CD14-positive monocyte (primary cell): ENCODE measurements at regions not wholly inside any gene's neighbourhood (a gene's known extent, or its start where the extent isn't known, plus 50 kb on each side); places are given as distances from the start of the nearest gene placed in this dataset.

Source experiments
- DNase-seq, 3 donors: peaks; one replicate each; pipeline ENCODE4 v3.0.0-alpha.2; 2011 to 2022
- H2AFZ ChIP-seq: 2 replicates; pipeline ENCODE4 v1.6.0; 2012; ENCODE audit warnings: mild to moderate bottlenecking, low read depth, low read length, inconsistent platforms; ENCODE audit not compliant: insufficient read depth, poor library complexity, severe bottlenecking
- H3K27ac ChIP-seq, 2 donors: 1 replicate in 1 of 2; 2 replicates in 1 of 2; pipeline ENCODE4 v1.5.1; 2012 to 2013; ENCODE audit warnings: low read length in 2 of 2, control low read depth in 1 of 2, inconsistent platforms in 1 of 2, low read depth in 1 of 2, mild to moderate bottlenecking in 1 of 2
- H3K27me3 ChIP-seq, 2 donors: one replicate each; pipeline versions ENCODE4 v1.6.0 to v1.6.1; 2011 to 2013; ENCODE audit warnings: low read length in 2 of 2; ENCODE audit not compliant: control insufficient read depth in 2 of 2, insufficient read depth in 2 of 2
- H3K36me3 ChIP-seq, 2 donors: replicated peaks in 1 of 2; 1 replicate in 1 of 2; 2 replicates in 1 of 2; pipeline versions ENCODE4 v1.5.1 to v1.6.1; 2012 to 2013; ENCODE audit warnings: low read length in 2 of 2, control low read depth in 1 of 2, inconsistent platforms in 1 of 2, mild to moderate bottlenecking in 1 of 2; ENCODE audit not compliant: insufficient read depth in 2 of 2, control insufficient read depth in 1 of 2
- H3K4me1 ChIP-seq, 2 donors: 1 replicate in 1 of 2; 2 replicates in 1 of 2; pipeline versions ENCODE4 v1.5.1 to v1.6.1; 2012 to 2013; ENCODE audit warnings: low read length in 2 of 2, control low read depth in 1 of 2, inconsistent platforms in 1 of 2, mild to moderate bottlenecking in 1 of 2, moderate library complexity in 1 of 2; ENCODE audit not compliant: insufficient read depth in 2 of 2, control insufficient read depth in 1 of 2
- H3K4me2 ChIP-seq: replicated peaks from 2 replicates; pipeline ENCODE3; 2012; ENCODE audit warnings: low read length, moderate library complexity, mild to moderate bottlenecking; ENCODE audit not compliant: poor library complexity, severe bottlenecking; ENCODE audit errors: extremely low read depth
- H3K4me3 ChIP-seq, 3 experiments: fragments of 200-600 bp in 1 of 3; sonication (generic) in 1 of 3; replicated peaks in 1 of 3; 1 replicate in 2 of 3; 2 replicates in 1 of 3; pipeline ENCODE4 v1.5.1; 2011 to 2013; ENCODE audit warnings: low read length in 3 of 3, mild to moderate bottlenecking in 3 of 3, control low read depth in 2 of 3, low read depth in 2 of 3, inconsistent platforms in 1 of 3, moderate library complexity in 1 of 3
- H3K79me2 ChIP-seq: 2 replicates; pipeline ENCODE4 v1.6.0; 2012; ENCODE audit warnings: mild to moderate bottlenecking, control low read depth, inconsistent platforms, low read length, moderate library complexity; ENCODE audit not compliant: insufficient read depth
- H3K9ac ChIP-seq: 2 replicates; pipeline ENCODE4 v1.6.0; 2017; ENCODE audit warnings: low read length, mild to moderate bottlenecking; ENCODE audit not compliant: insufficient read depth, poor library complexity, severe bottlenecking
- H3K9me3 ChIP-seq, 2 donors: replicated peaks in 1 of 2; 1 replicate in 1 of 2; 2 replicates in 1 of 2; pipeline versions ENCODE4 v1.5.1 to v1.6.1; 2012 to 2013; ENCODE audit warnings: low read length in 2 of 2, control low read depth in 1 of 2; ENCODE audit not compliant: control insufficient read depth in 1 of 2, insufficient read depth in 1 of 2
- H4K20me1 ChIP-seq: 2 replicates; pipeline ENCODE4 v1.6.0; 2012; ENCODE audit warnings: mild to moderate bottlenecking, low read length, control low read depth, moderate library complexity; ENCODE audit not compliant: insufficient read depth
- H3K27ac Mint-ChIP-seq, 7 donors: one replicate each; pipeline ENCODE4 v1.8.0; 2020; ENCODE audit warnings: mild to moderate bottlenecking in 7 of 7, mixed read lengths in 7 of 7, moderate library complexity in 6 of 7, inconsistent platforms in 2 of 7
- H3K27me3 Mint-ChIP-seq, 3 donors: one replicate each; pipeline ENCODE4 v1.8.0; 2021 to 2022; ENCODE audit warnings: low read depth in 3 of 3, mild to moderate bottlenecking in 3 of 3, mixed read lengths in 3 of 3, moderate library complexity in 3 of 3, inconsistent platforms in 1 of 3
- H3K36me3 Mint-ChIP-seq, 2 donors: one replicate each; pipeline ENCODE4 v1.8.0; 2020; ENCODE audit warnings: mixed read lengths in 2 of 2, inconsistent platforms in 1 of 2, mild to moderate bottlenecking in 1 of 2
- H3K4me1 Mint-ChIP-seq: one replicate; pipeline ENCODE4 v1.8.0; 2020; ENCODE audit warnings: mild to moderate bottlenecking, mixed read lengths
- H3K4me3 Mint-ChIP-seq, 2 donors: one replicate each; pipeline ENCODE4 v1.8.0; 2020; ENCODE audit warnings: mild to moderate bottlenecking in 2 of 2, mixed read lengths in 2 of 2, moderate library complexity in 1 of 2
- H3K9me3 Mint-ChIP-seq, 7 donors: one replicate each; pipeline ENCODE4 v1.8.0; 2020 to 2022; ENCODE audit warnings: mixed read lengths in 7 of 7, mild to moderate bottlenecking in 6 of 7, moderate library complexity in 6 of 7, inconsistent platforms in 2 of 7
- CTCF ChIP-seq: fragments of 200-600 bp; IDR thresholded peaks from one replicate; pipeline ENCODE4 v1.8.0; 2022; ENCODE audit warnings: antibody characterized with exemption, mild to moderate bottlenecking
- WGBS: methylation state at CpG from one replicate; pipeline ENCODE4 v1.1.5; 2013; ENCODE audit warnings: missing lambda C conversion rate; ENCODE audit not compliant: insufficient coverage; 5-methylcytosine and 5-hydroxymethylcytosine counted together
- intact Hi-C, 2 donors: fragments of 100-400 bp; cut with micrococcal nuclease; formaldehyde crosslinking; loops; one replicate each; pipeline versions ENCODE4 v1.15.0 to v1.15.1; 2023

- TF ChIP-seq CTCF: no peak
- peaks cover 0 to 1% of the 10 kb centered on the region in 2 donors for H3K9me3 ChIP-seq
- H2AFZ ChIP-seq: no peak overlapping the region
- no peak overlapping the region for H3K4me3 Mint-ChIP-seq
- no peaks in the 10 kb centered on the region for H3K36me3 Mint-ChIP-seq
- no peak overlapping the region for H3K4me2 ChIP-seq
- intact Hi-C loops: no loop called here
- no peaks in the 10 kb centered on the region for H3K4me1 Mint-ChIP-seq
- no peaks in the 10 kb centered on the region for H4K20me1 ChIP-seq
- H3K4me1 ChIP-seq: no peaks in the 10 kb centered on the region
- no peaks in the 10 kb centered on the region for H3K79me2 ChIP-seq
- H3K27me3 ChIP-seq: no peaks in the 10 kb centered on the region
- H3K27ac ChIP-seq: no peak overlapping the region
- peaks cover 0 to 3% (median 0%) of the 10 kb centered on the region in 3 donors for H3K27me3 Mint-ChIP-seq
- DNase-seq: no peak
- WGBS: no CpG with 5 or more reads among the region's 3 CpGs
- H3K9ac ChIP-seq: no peak overlapping the region
- no peak overlapping the region for H3K27ac Mint-ChIP-seq
- peaks cover 0 to 13% (median 2%) of the 10 kb centered on the region in 7 donors for H3K9me3 Mint-ChIP-seq
- no peaks in the 10 kb centered on the region for H3K36me3 ChIP-seq
- no peak overlapping the region for H3K4me3 ChIP-seq
Measured at GRCh38 chr5:93320920-93321445, 260.0 kb downstream of the NR2F1-AS1 start.

DNA sequence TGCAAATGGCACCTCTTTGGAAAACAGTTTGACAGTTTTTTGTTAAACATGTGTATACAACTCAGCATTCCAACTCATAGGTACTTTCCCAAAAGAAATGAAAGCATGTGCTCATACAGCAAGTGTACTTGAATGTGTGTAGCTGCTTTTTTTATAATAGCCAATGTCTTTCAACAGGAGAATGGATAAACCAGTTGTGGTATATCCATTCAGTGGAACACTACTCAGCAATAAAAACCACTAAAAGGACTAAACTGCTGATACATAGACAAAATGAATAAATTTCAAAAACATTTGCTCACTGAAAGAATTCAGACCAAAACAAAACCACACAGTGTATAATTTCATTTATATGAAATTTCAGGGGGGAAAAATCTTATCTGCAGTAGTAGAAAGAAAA is 267.3 kb downstream of the NR2F1-AS1 start:
- Histone ChIP-seq H4K20me1 (no peaks in the 10 kb centered on the region), H2AFZ (no peak overlapping the region), H3K36me3 (no peaks in the 10 kb centered on the region), H3K4me3 (no peak overlapping the region), H3K27ac (no peak overlapping the region), H3K4me1 (no peaks in the 10 kb centered on the region), H3K9ac (no peak overlapping the region), H3K27me3 (no peaks in the 10 kb centered on the region), H3K4me2 (no peak overlapping the region), H3K79me2 (no peaks in the 10 kb centered on the region), H3K9me3 (peaks cover 2 to 4% of the 10 kb centered on the region in 2 donors)
- H3K9me3 Mint-ChIP-seq: peaks cover 0 to 8% (median 4%) of the 10 kb centered on the region in 7 donors
- H3K27me3 Mint-ChIP-seq: no peaks in the 10 kb centered on the region
- no peak for DNase-seq
- no peak overlapping the region for H3K4me3 Mint-ChIP-seq
- intact Hi-C loops: no loop called here
- H3K27ac Mint-ChIP-seq: no peak overlapping the region
- no peak for TF ChIP-seq CTCF
- H3K36me3 Mint-ChIP-seq: no peaks in the 10 kb centered on the region
- no peaks in the 10 kb centered on the region for H3K4me1 Mint-ChIP-seq
